ENCODE measurements at regions not wholly inside any gene's neighbourhood (a gene's known extent, or its start where the extent isn't known, plus 50 kb on each side); places are given as distances from the start of the nearest gene placed in this dataset.

DNA sequence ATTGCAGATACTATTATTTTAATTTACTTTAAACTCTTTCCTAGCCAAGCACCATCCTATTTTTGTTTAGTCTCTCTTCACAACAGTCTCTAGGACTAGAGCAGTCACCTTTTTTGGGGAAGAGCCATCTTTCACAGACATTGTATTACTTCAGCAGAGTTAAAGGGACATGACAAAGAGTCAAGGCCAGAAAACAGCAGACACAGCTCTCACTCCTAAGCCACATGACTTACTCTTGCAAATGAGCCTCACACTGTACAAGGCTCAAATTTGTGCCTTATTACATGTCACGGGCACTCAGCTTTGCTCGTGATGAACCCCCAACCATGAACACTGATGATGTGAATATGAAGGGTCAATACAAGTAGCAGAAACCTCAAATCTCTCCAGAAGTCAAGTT, 104.3 kb downstream of the ZNF608 start:
- no peaks in the 10 kb centered on the region for H3K27me3 ChIP-seq
- no peak overlapping the region for H3K4me3 ChIP-seq
- TF ChIP-seq, protein P1, sequence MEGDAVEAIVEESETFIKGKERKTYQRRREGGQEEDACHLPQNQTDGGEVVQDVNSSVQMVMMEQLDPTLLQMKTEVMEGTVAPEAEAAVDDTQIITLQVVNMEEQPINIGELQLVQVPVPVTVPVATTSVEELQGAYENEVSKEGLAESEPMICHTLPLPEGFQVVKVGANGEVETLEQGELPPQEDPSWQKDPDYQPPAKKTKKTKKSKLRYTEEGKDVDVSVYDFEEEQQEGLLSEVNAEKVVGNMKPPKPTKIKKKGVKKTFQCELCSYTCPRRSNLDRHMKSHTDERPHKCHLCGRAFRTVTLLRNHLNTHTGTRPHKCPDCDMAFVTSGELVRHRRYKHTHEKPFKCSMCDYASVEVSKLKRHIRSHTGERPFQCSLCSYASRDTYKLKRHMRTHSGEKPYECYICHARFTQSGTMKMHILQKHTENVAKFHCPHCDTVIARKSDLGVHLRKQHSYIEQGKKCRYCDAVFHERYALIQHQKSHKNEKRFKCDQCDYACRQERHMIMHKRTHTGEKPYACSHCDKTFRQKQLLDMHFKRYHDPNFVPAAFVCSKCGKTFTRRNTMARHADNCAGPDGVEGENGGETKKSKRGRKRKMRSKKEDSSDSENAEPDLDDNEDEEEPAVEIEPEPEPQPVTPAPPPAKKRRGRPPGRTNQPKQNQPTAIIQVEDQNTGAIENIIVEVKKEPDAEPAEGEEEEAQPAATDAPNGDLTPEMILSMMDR (IDR thresholded peaks at IDR 0.05), result no peak
- no peaks in the 10 kb centered on the region for H3K9me3 ChIP-seq
- H3K36me3 ChIP-seq, result peaks cover 32% of the 10 kb centered on the region
- no peak for DNase-seq (ENCODE audit: low spot score)
- H3K4me1 ChIP-seq, result peaks cover 0 to 14% of the 10 kb centered on the region in 2 donors
- peak overlapping the region in 1 of 2 donors; percentile 58 for H3K27ac ChIP-seq

DNA sequence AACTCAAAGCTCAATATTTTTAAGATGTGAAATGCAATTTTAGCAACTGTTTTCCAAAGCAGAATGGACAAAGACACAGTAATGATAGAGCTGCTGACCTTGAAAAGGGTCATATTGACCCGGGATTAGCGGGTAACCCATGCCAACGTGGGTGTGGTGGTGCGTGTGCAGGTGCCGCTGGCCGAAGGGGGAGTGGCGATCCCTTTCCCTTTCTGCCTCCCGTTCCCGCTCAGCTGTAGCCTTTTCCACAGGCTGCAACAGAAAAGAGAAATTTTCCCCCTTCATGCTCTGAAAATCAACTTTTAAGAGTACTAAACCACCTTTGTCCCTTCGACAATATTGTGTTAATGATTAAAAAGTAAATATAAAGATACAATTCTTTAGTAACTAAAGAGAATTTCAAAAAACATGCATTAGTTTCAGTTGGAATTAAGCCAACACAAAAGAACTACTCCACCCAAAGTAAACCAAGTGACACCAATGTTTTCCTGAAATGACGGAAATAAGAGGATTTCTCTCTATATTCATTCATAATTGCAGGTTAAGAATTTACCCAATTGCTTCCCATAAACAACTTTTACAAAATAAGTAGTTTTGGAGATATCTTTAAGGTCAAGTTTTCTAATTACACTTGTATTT, 105.2 kb downstream of the ZNF608 start:
- Histone ChIP-seq H3K27ac (peak overlapping the region in 1 of 2 donors; percentile 58), H3K4me3 (no peak overlapping the region), H3K27me3 (no peaks in the 10 kb centered on the region), H3K4me1 (peaks cover 0 to 14% of the 10 kb centered on the region in 2 donors), H3K9me3 (no peaks in the 10 kb centered on the region), H3K36me3 (peaks cover 32% of the 10 kb centered on the region)
- no peak for DNase-seq (ENCODE audit: low spot score)
- TF ChIP-seq, protein P1 (IDR thresholded peaks at IDR 0.05), result no peak

GRCh38 chr5:124639095-124639665, 107.3 kb downstream of the ZNF608 start:
- no peak for DNase-seq (ENCODE audit: low spot score)

GRCh38 chr5:124637011-124637410, 109.4 kb downstream of the ZNF608 start:
- Histone ChIP-seq H3K4me3 (no peak overlapping the region), H3K4me1 (peaks cover 0 to 5% of the 10 kb centered on the region in 2 donors), H3K9me3 (no peaks in the 10 kb centered on the region), H3K27ac (no peak overlapping the region), H3K27me3 (no peaks in the 10 kb centered on the region), H3K36me3 (peaks cover 21% of the 10 kb centered on the region)
- DNase-seq (ENCODE audit: low spot score), result no peak
- TF ChIP-seq, protein P1 (IDR thresholded peaks at IDR 0.05), result no peak

More at GRCh38 chr5:124639095-124639665, 107.3 kb downstream of the ZNF608 start:
- no peak overlapping the region for H3K27ac ChIP-seq
- H3K27me3 ChIP-seq, result no peaks in the 10 kb centered on the region
- TF ChIP-seq, protein P1 (IDR thresholded peaks at IDR 0.05), result no peak
- H3K9me3 ChIP-seq, result no peaks in the 10 kb centered on the region
- H3K36me3 ChIP-seq, result peaks cover 28% of the 10 kb centered on the region
- no peak overlapping the region for H3K4me3 ChIP-seq
- H3K4me1 ChIP-seq, result peaks cover 0 to 13% of the 10 kb centered on the region in 2 donors

DNA sequence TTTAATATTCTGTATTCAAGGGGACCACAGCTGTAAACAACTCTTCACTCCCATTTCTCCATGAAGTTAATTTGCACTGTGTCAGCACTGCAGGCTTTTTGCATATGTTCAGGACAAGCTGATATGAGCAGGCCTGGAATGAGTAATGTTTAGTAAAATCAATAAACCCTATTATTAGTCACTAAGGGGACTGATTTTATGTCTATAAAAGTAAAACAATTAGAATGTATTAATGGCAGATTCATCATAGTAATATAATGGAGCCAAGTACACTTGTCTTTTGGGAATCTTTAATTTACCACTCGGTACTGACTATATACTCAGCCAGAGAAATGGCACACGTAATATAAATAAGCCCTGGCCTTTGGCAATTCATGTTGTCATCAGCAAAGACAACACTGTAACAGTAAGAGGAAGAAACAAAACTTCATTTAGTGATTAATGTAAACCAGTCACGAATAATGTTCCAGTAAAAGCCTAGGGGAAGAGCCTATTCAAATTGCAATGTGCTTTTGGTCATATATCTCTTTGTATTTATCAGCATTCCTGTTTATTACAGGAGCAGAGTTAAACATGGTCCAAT, 111.6 kb downstream of the ZNF608 start:
- Histone ChIP-seq H3K9me3 (no peaks in the 10 kb centered on the region), H3K4me3 (no peak overlapping the region), H3K27me3 (no peaks in the 10 kb centered on the region), H3K4me1 (peaks cover 0 to 1% of the 10 kb centered on the region in 2 donors), H3K36me3 (peaks cover 7% of the 10 kb centered on the region), H3K27ac (no peak overlapping the region)
- DNase-seq (ENCODE audit: low spot score), result no peak
- TF ChIP-seq, protein P1 (IDR thresholded peaks at IDR 0.05), result no peak
